HG03575 (cell line): ENCODE measurements at regions not wholly inside any gene's neighbourhood (a gene's known extent, or its start where the extent isn't known, plus 50 kb on each side); places are given as distances from the start of the nearest gene placed in this dataset.

Experiments used
- ATAC-seq: cut with Tn5 transposase; IDR thresholded peaks from one replicate; pipeline ENCODE4 v1.9.1; 2021; ENCODE audit not compliant: unreplicated experiment, insufficient number of reproducible peaks, low FRiP score; ENCODE audit errors: extremely low read depth

- no peak for ATAC-seq
Observed at GRCh38 chr1:234944439-234945344, 183.9 kb downstream of the TOMM20 start.

- ATAC-seq = no peak
Observed at GRCh38 chr1:234943836-234944402, 184.7 kb downstream of the TOMM20 start.

- no peak for ATAC-seq
Observed at GRCh38 chr1:234942879-234943506, 185.6 kb downstream of the TOMM20 start.

GRCh38 chr1:234942012-234942332, 186.7 kb downstream of the TOMM20 start:
- ATAC-seq = no peak

- no peak for ATAC-seq
Observed at GRCh38 chr1:234941321-234942011, 187.2 kb downstream of the TOMM20 start.

GRCh38 chr1:234940841-234941240, 187.8 kb downstream of the TOMM20 start:
- no peak for ATAC-seq

GRCh38 chr1:234938924-234939323, 189.7 kb downstream of the TOMM20 start:
- no peak for ATAC-seq

GRCh38 chr1:234938135-234938534, 190.5 kb downstream of the TOMM20 start:
- no peak for ATAC-seq

GRCh38 chr1:234936612-234937389, 191.8 kb downstream of the TOMM20 start:
- ATAC-seq = no peak

- ATAC-seq = no peak
Observed at GRCh38 chr1:234934611-234935033, 194.0 kb downstream of the TOMM20 start.

- ATAC-seq = peak; percentile 77
Observed at GRCh38 chr1:234933475-234933874, 195.2 kb downstream of the TOMM20 start.

GRCh38 chr1:234932511-234933430, 195.9 kb downstream of the TOMM20 start:
- no peak for ATAC-seq

GRCh38 chr1:234932106-234932505, 196.5 kb downstream of the TOMM20 start:
- ATAC-seq = no peak

- no peak for ATAC-seq
Observed at GRCh38 chr1:234931404-234931973, 197.1 kb downstream of the TOMM20 start.

- ATAC-seq = no peak
Observed at GRCh38 chr1:234929369-234929768, 199.3 kb downstream of the TOMM20 start.

GRCh38 chr1:234928642-234929041, 200.0 kb downstream of the TOMM20 start:
- no peak for ATAC-seq

GRCh38 chr1:234927971-234928640, 200.5 kb downstream of the TOMM20 start:
- ATAC-seq = no peak
